HCT116 (cell line): ENCODE measurements at regions not wholly inside any gene's neighbourhood (a gene's known extent, or its start where the extent isn't known, plus 50 kb on each side); places are given as distances from the start of the nearest gene placed in this dataset.

ENCODE experiments used
- CBX3 ChIP-seq: IDR thresholded peaks from 2 replicates; pipeline ENCODE4 v1.6.1; 2012; ENCODE audit warnings: low read depth
- CTCF ChIP-seq, 3 experiments: fragments of 200-600 bp in 1 of 3; sonication (generic) in 1 of 3; IDR thresholded peaks in 2 of 3; conservative IDR thresholded peaks in 1 of 3; 2 replicates each; pipeline ENCODE4 v1.5.1; 2012 to 2017; ENCODE audit warnings: low read depth in 2 of 3, low read length in 2 of 3, antibody characterized with exemption in 1 of 3, borderline replicate concordance in 1 of 3, control low read depth in 1 of 3, mild to moderate bottlenecking in 1 of 3, mixed read lengths in 1 of 3, mixed run types in 1 of 3, moderate library complexity in 1 of 3; ENCODE audit not compliant: insufficient read depth in 1 of 3
- POLR2A ChIP-seq: IDR thresholded peaks from 2 replicates; pipeline ENCODE4 v1.7.0; 2011; ENCODE audit warnings: borderline replicate concordance; ENCODE audit not compliant: insufficient read depth, insufficient read length; ENCODE audit errors: extremely low read depth

- TF ChIP-seq CTCF (IDR thresholded peaks at IDR 0.05 in 2 of 3, conservative IDR thresholded peaks at IDR 0.05 in 1 of 3; ENCODE audit: borderline replicate concordance in 1 of 3, insufficient read depth in 1 of 3, low read depth in 2 of 3, low read length in 2 of 3) (no peak), CBX3 (no peak), POLR2A (no peak)
These were observed 78.5 kb downstream of the C9orf152 start for GRCh38 chr9:110129425-110129824.
